AG10803 (cell line): ENCODE measurements at regions not wholly inside any gene's neighbourhood (a gene's known extent, or its start where the extent isn't known, plus 50 kb on each side); places are given as distances from the start of the nearest gene placed in this dataset.

ENCODE experiments used
- DNase-seq: peaks from one replicate; pipeline ENCODE4 v3.0.0; 2010; ENCODE audit warnings: low read depth
- H3K4me3 ChIP-seq: 2 replicates; pipeline ENCODE4 v1.5.1; 2011; ENCODE audit warnings: mild to moderate bottlenecking, low read length, control low read depth
- CTCF ChIP-seq: conservative IDR thresholded peaks from 2 replicates; pipeline ENCODE4 v1.5.1; 2011; ENCODE audit warnings: mild to moderate bottlenecking, low read length, control low read depth, inconsistent platforms

- DNase-seq: peak; percentile 96
- TF ChIP-seq CTCF: no peak
- H3K4me3 ChIP-seq: peak overlapping the region; percentile 58
Measured at GRCh38 chr11:122322329-122322728, 206.3 kb upstream of the BLID start.

DNA sequence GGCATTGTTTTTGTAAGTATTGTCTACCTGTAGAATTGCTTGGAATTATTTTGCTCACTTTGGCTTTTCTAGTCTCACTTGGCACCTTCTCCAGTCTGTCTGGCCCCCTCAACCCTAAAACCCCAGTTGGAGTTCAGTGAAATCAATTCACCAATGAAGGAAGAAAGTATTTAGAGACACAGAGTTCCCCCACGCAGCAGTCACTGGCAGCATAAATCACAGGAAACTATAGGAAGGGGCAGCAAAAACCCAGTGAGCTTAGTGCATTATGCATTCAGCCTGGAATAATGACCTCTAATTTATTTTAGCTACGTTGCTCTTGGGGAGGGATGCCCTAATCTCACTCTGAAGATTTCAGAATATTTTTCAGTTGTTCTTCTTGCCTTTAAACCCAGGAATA, 204.7 kb upstream of the BLID start:
- no peak for TF ChIP-seq CTCF
- H3K4me3 ChIP-seq: peak overlapping the region; percentile 58
- no peak for DNase-seq

DNA sequence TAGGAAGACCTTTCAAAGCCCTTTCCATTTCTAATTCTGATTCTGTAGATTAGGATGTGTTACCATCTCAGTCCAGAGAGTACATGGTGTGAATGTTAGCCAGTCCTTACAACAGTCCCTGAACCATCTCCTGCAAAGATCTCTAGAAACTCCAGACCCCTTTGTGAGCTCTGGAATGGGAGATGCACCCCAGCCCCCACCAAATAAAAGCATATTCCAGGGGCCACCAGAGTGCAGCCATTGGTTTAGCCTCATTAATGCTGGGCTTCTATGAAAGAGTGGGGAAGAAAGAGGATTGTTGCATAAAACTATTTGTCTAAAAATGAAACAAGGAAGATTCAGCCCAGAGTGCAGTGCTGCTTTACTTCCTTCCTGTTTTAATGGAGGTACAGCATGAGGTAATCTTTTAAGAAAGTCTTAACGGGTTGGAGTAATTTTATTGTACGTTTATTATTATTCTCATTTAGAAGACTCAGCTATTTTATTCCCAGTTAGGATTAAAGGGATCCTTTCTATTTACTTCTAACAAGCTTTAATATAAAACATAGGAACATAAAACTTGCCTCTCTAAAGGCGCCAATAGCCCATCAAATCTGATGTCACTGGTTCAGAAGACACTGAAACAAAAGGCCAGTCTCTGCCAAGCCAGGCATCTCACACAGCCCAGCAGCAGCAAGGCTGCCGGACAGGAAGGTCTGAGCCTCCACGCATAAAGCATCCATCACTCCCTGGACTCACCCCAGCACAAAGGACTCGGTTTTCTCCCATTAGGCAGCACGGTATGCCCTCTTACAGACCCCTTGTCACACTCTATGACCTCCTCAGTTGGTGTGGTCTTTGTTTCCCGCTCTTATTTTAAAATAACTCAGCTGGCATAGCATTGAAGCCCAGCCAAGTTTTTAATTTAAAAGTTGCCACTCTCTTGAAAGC, 203.9 kb upstream of the BLID start:
- DNase-seq: no peak
- no peak for TF ChIP-seq CTCF
- H3K4me3 ChIP-seq: peak overlapping the region; percentile 58

DNA sequence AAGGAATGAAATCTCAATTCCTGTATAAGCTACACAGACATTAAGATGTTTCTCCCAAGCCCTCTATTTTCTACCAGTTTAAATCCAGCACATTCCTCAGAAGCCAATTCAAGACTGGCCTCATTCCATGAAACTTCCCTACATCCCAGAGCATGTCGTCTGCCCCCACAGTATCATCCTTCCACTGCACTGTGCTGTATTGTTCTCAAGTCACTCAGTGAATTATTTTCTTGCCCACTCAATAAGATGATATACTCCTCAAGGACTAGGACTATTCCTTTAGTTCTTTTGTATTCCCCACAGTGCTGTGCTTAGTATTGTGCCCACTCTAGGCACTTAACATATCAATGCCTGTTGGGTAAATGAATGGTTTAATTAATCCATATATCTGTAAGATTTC, 203.1 kb upstream of the BLID start:
- no peak overlapping the region for H3K4me3 ChIP-seq
- DNase-seq: peak; percentile 56
- TF ChIP-seq CTCF: no peak

DNA sequence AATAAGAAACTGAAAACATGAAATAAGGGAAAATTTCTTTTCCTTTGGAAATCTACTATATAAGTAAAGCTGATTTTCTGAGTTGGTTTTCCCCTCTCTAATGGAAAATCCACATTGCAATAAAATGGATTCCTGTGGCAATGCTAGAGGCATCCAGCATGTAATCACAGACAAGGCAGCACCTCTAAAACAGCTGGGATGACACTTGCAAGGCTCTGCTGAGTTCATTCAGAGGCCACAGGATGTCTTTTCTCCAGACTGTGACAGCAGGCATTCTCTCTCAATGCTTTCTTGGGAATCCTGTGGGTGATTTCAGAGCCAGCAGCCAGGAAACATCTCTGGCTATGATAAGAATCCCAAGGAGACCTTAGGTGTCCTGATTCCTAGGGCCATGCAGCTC, 201.3 kb upstream of the BLID start:
- no peak for TF ChIP-seq CTCF
- peak; percentile 92 for DNase-seq

DNA sequence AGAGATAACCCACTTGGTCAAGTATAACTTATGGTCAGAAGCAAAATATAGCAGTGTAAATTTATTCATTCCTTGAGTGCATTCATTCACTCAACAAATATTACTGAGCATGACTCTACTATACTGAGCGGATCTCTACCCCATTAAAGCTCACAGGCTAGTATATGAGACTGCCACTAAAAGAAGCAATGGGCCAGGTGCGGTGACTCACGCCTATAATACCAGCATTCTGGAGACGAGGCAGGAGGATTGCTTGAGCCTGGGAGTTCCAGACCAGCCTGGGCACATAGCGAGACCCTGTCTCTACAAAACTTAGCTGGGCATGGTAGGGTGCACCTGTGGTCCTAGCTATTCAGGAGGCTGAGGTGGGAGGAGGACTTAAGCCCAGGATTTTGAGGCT, 197.6 kb upstream of the BLID start:
- H3K4me3 ChIP-seq: no peak overlapping the region
- DNase-seq: no peak
- TF ChIP-seq CTCF: no peak

More for the DNA sequence above, 201.3 kb upstream of the BLID start:
- H3K4me3 ChIP-seq: no peak overlapping the region

DNA sequence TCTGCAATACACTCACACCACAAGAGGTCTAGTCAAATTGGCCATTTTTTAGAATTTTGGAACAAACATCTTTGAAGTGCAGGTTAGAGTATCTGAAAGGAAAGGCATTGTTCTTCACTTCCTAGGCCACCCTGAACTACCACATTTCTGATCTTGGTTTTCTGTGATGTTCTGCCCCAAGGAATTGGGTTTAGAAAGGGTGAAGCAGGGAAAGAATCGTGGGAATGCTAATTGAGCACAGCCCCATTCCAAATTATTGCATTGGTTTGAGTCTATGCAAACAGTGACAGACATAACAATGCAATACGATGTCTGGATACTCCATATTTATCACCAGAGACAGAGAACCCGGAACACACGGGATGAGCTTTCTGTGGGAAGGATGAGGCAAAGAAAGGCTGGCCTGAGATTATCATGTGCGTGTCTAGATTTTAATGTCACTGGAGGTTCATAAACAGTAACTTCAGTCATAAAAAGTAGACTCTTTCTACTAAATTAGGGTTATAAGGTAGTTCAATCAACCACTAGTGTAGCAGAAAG, 195.3 kb upstream of the BLID start:
- DNase-seq: no peak
- H3K4me3 ChIP-seq: no peak overlapping the region
- no peak for TF ChIP-seq CTCF
